T1000 (cell line): ENCODE measurements at regions not wholly inside any gene's neighbourhood (a gene's known extent, or its start where the extent isn't known, plus 50 kb on each side); places are given as distances from the start of the nearest gene placed in this dataset.

ENCODE experiments used
- DNase-seq: peaks from one replicate; lab custom pipeline; 2025; ENCODE audit warnings: mixed read lengths; lab: John Stamatoyannopoulos, UW

DNA sequence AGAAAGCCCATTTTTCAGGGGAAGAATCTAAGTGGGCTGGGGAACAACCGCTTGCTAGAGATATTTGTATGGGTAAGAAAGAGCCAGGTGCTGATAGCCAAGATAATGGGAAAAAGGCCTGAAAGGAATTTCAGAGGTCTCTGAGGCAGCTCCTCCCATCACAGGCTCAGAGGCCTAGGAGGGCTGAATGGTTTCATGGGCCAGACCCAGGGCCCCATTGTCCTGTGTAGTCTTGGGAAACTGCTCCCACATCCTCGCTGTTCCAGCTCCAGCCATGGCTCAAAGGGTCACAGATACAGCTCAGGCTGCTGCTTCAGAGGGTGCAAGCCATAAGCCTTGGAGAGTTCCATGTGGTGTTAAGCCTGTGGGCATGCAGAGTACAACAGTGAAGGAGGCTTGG lies 73.2 kb upstream of the ARHGAP20 start:
- no peak for DNase-seq

DNA sequence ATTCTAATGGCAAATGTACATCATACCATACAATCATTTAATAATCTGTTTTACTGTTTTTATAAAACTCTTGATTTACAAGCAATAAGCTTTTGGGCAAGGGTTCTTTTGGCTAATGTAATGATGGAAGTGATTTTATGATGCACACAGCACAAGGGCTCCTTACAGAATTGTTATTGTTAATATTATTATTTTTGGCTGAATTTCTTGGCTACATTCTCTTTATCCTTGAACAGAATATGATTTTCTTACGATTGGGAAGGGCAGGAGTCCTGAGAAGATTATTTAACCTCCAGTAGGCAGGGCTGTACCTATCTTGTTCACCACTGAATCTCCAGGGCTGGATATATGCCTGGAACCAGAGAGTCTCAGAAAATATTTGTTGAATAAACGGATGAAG lies 70.4 kb upstream of the ARHGAP20 start:
- no peak for DNase-seq

GRCh38 chr11:110779108-110779507 lies 66.9 kb upstream of the ARHGAP20 start:
- no peak for DNase-seq

DNA sequence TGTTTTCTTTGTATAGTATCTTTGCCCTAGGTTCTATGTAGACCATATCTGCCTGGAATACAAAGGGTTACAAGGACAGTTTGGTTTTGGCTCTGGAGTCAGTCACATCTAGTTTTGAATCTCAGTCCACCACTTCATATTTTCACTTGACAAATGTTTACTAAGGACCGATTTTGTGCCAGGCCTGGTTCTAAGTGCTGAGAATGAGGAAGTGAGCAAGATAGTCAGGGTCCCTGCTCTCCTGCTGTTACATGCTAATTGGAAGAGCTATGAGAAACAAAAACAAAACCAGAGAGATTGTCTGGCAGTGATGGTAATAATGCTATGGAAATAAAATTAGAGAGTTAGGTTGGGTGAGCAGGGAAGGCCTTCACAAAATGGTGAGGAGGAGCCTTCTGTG lies 66.1 kb upstream of the ARHGAP20 start:
- no peak for DNase-seq

DNA sequence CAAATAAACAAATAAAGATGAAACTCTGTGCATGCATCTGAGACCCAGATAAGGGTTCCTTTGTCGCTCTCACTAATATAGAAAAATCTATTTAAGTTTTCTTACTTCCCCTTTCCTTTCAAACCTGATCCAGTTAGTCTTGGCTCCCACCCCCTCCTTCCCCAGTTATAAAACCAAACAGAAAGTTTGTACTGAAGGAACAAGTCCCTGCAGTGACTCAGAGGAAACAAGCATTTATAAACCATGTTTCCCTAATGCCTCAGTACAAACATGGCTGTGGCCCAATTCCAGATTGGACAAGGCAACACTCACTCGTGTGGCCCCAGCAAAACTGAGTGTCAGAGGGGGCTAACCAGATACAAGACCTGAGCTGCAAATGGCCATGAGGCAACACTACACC lies 65.5 kb upstream of the ARHGAP20 start:
- DNase-seq = no peak

DNA sequence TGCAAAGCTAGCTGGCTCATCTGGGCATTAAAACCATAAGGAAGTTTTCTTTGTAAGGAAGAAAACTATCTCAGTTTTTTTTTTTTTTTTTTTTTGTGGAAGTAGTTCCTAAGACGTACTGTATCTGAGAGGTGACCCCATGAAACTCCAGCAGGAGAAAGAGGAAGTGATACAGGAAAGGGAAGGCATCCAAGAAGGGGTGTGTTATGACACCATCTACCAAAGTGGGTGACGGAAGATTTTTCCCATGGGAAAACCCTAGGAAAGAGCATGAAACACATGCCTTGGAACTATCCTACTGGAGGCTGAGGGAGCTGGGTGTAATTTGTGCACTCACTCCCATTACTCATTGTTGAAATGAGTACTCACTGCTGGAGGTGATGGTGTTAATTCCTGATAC lies 63.8 kb upstream of the ARHGAP20 start:
- DNase-seq = no peak

- DNase-seq = no peak
These were observed 62.1 kb upstream of the ARHGAP20 start for GRCh38 chr11:110774138-110775014.

- no peak for DNase-seq
These were observed 61.2 kb upstream of the ARHGAP20 start for GRCh38 chr11:110773442-110773841.

GRCh38 chr11:110772863-110773262 lies 60.6 kb upstream of the ARHGAP20 start:
- DNase-seq = no peak

- DNase-seq = no peak
These were observed 54.1 kb upstream of the ARHGAP20 start for GRCh38 chr11:110766316-110766715.

DNA sequence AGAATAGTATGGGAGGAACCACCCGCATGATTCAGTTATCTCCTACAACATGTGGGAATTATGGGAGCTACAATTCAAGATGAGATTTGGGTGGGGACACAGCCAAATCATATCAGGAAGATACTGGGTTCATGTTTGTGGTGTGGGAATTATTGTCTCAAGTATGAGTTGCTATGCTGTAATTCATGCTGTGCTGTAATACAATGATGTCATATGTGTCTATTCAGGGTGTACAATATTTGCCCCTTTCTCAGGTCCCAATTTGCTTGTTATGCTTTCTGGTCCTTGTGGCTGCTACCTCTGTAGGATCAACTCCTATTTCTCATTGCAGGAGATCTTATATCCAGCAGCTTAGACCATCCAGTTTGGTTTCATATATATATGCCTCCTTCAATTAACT lies 52.2 kb upstream of the ARHGAP20 start:
- no peak for DNase-seq

- peak; percentile 33 for DNase-seq
These were observed 51.2 kb upstream of the ARHGAP20 start for GRCh38 chr11:110763249-110764011.

- DNase-seq = peak; percentile 13
These were observed 50.4 kb upstream of the ARHGAP20 start for GRCh38 chr11:110762590-110762989.
